GM19239 (cell line): ENCODE measurements at regions not wholly inside any gene's neighbourhood (a gene's known extent, or its start where the extent isn't known, plus 50 kb on each side); places are given as distances from the start of the nearest gene placed in this dataset.
A peak's percentile ranks its signal among the peaks of the same experiment; 100 is the strongest.
"Not testable (repeated sequence)": the region's sequence is repeated elsewhere in the genome, so short reads cannot be mapped to it uniquely, and the experiment has no call there.

Experiments
- DNase-seq: peaks from one replicate; pipeline ENCODE4 v3.0.0; 2011; ENCODE audit warnings: low spot score; ENCODE audit not compliant: insufficient read length
- FAIRE-seq: peaks from 2 replicates; lab custom pipeline; 2011; peaks lifted over from hg19 to GRCh38; lab: Jason Lieb, UNC

DNA sequence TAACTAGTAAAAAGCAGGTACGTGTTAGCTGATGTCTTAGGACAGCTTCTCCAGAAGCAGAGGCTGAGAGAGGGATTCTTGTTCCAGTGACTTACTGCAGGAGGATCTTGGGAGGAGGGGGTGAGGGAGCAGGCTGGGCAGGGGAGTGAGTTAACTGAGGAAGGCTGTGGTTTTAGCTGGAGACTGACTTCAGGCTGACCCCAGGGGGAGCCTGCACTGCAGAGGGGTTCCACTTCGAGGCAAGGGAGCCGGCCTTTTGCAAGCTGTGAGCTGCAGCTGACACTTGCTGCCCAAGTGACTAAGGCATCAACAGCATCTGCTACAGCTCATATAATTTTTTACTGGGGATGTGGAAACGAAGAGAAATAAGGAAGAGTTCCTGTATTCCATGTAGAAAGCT is 50.4 kb upstream of the SOD1 start:
- DNase-seq (no peak), FAIRE-seq (no peak)

DNA sequence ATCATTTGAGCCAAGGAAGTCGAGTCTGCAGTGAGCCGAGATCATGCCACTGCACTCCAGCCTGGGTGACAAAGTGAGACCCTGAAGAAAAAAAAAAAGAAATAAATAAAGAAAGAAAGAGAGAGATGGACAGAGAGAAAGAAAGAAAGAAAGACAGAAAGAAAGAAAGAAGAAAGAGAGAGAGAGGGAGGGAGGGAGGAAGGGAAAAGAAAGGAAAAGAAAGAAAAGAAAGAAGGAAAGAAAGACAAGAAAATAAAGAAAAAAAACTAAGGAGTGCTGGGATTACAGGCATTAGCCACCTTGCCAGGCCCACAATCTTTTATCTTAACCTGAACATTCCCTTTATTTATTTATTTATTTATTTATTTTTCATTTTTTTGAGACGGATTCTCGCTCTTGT is 51.7 kb upstream of the SOD1 start:
- DNase-seq (no peak), FAIRE-seq (no peak)

GRCh38 chr21:31606081-31606874 is 53.2 kb upstream of the SOD1 start:
- FAIRE-seq (no peak), DNase-seq (no peak)

DNA sequence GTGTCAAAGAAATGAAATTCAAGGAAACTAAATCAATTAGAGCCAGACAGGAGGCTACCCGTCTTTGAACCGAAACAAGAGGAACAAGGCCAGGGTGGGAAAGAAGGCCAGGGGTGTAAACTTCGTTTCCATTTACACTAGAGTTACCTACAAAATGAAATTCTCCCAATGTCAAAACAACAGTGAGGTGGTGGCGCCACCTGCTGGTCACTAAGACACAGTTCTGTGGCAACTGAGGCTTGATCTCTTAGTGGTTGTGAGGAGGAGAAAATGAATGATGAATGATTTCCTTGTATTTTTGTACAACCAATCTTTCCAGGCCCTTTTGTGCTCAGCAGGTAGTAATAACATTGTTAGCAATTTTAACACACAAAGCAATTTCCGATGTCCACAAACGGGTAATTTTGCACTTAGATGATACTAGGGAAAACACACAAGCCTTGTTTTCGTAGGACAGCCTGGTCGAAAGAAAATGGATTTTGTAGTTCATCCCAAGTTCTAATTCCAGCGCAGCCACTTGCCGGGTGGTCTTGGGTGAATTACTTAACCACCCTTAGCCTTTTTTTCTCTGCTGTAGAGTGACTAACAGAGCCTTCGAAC is 54.8 kb upstream of the SOD1 start:
- DNase-seq (peak; percentile 50), FAIRE-seq (peak; percentile 11)

- no peak for FAIRE-seq
- DNase-seq, result no peak
These were observed 59.9 kb upstream of the SOD1 start for GRCh38 chr21:31599563-31599962.

DNA sequence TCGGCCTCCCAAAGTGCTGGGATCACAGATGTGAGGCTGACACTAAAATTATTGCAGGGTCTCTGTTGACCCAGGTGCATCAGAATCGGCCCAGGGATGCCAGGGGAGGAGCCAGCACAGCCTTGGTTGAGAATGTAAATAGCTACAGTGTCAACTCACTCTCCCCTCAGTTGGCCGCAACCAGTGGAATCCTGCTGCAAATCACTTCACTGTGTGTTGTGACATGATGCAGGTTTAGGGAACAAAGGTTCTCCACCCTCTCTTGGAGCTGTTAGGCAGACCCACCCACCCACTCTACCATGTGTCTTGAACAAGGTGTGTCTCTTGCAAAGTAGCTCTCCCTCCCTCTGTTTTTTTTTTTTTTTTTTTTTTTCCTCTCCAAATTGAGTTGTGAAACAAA is 60.5 kb upstream of the SOD1 start:
- FAIRE-seq (no peak), DNase-seq (no peak)

- FAIRE-seq, result no peak
- DNase-seq, result no peak
These were observed 61.8 kb upstream of the SOD1 start for GRCh38 chr21:31597683-31598082.

DNA sequence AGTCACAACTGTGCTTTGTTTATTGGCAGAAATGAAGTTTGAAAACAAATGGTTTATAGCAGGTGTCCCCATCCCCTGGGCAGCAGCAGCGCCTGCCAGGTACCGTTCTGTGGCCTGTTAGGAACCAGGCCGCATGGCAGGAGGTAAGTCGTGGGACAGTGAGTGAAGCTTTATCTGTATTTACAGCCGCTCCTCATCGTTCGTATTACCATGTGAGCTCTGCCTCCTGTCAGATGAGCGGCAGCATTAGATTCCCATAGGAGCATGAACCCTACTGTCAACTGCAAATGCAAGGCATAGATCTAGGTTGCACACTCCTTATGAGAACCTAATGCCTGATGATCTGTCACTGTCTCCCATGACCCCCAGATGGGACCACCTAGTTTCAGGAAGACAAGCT is 63.4 kb upstream of the SOD1 start:
- DNase-seq (no peak), FAIRE-seq (no peak)

GRCh38 chr21:31594726-31595125 is 64.8 kb upstream of the SOD1 start:
- DNase-seq (no peak), FAIRE-seq (no peak)

DNA sequence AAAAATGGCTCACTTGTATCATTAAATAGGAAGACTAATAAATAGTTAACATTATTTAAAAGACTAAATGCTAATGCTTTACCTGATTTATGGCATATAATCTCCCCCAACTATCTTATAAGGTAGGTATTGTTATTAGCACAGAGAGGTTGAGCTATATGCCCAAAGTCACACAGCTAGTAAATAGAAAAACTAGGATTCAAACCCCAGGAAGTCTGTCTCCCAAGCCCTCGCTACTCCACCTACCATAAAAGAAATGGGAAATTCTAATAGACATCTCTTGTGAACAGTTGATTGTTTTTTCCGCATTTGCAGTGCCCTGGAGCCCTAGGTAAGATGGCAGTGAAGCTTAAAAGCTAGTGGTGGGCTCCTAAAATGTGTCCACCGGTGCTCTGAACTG is 65.2 kb upstream of the SOD1 start:
- FAIRE-seq (no peak), DNase-seq (no peak)

- no peak for FAIRE-seq
These were observed 66.4 kb upstream of the SOD1 start for GRCh38 chr21:31592963-31593560.

GRCh38 chr21:31592516-31592915 is 67.0 kb upstream of the SOD1 start:
- FAIRE-seq, result no peak
- no peak for DNase-seq

More at GRCh38 chr21:31592963-31593560, 66.4 kb upstream of the SOD1 start:
- no peak for DNase-seq

GRCh38 chr21:31589820-31590219 is 69.7 kb upstream of the SOD1 start:
- FAIRE-seq (no peak), DNase-seq (no peak)

GRCh38 chr21:31586118-31586517 is 73.4 kb upstream of the SOD1 start:
- FAIRE-seq, result no peak
- DNase-seq, result no peak

DNA sequence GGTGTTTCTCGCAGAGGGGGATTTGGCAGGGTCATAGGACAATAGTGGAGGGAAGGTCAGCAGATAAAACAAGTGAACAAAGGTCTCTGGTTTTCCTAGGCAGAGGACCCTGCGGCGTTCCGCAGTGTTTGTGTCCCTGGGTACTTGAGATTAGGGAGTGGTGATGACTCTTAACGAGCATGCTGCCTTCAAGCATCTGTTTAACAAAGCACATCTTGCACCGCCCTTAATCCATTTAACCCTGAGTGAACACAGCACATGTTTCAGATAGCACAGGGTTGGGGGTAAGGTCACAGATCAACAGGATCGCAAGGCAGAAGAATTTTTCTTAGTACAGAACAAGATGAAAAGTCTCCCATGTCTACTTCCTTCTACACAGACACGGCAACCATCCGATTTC is 75.6 kb upstream of the SOD1 start:
- not testable (repeated sequence) for DNase-seq, FAIRE-seq

DNA sequence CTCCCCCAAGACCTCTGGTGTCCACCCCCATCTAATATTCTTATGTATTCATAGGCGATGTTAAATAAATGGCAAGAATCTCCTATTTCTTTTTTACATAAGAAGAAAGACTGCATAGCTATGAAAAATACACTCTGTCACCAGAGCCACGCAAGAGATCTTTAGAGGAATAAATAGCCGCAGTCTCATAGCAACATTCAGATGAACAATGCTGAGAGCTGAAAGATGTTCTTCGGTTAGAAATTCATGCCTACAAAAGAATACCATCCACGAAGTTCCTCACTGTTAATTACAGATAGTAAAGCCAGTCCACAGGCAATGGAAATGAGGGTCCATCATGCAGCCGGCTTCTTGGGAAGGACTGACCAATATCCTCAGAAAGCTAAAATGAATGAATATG is 76.0 kb upstream of the SOD1 start:
- no peak for FAIRE-seq
- DNase-seq, result no peak

DNA sequence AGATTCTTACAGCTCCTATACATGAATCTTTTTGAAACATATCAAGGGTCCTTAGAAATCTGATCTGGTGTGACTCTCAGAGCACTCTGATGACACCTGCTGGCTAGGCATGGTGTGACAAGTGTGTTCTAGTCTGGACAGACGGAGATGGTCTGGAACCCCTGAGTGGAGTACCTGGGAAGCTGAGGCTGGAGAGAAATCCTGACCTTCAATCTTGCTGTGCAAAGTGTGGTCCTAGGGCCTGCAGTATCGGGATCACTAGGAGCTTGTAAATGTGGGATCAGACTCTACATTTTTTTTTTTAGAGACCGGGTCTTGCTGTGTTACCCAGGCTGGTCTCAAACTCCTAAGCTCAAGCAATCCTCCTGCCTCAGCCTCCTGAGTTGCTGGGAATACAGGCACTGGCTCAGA is 78.6 kb upstream of the SOD1 start:
- DNase-seq, result peak; percentile 47
- FAIRE-seq, result peak; percentile 86

DNA sequence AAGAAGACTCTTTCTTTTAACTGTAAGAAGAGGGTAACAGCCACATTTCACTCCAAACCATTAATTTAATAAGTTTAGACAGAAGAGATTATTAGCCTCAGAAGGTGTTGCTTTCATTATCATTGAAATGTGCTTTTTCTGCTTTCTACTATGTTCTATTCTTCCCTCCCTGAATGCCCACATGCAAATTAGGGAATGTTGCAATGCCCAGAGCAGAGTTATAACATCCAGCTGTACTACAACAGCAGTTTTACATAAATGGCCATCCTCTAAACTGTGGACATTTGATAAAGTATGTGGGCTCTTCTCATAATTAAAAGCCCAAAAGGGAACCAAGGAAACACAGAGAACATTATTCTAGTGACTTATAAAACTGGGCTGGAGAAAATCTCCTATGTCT is 82.2 kb upstream of the SOD1 start:
- no peak for FAIRE-seq
- DNase-seq, result no peak

GRCh38 chr21:31576428-31576827 is 83.1 kb upstream of the SOD1 start:
- DNase-seq, result no peak

GRCh38 chr21:31573217-31573616 is 86.3 kb upstream of the SOD1 start:
- no peak for FAIRE-seq
- no peak for DNase-seq

More at GRCh38 chr21:31576428-31576827, 83.1 kb upstream of the SOD1 start:
- FAIRE-seq, result no peak

- FAIRE-seq (no peak), DNase-seq (no peak)
These were observed 87.6 kb upstream of the SOD1 start for GRCh38 chr21:31571879-31572278.
